Mononuclear cell (primary cell): ENCODE measurements at regions not wholly inside any gene's neighbourhood (a gene's known extent, or its start where the extent isn't known, plus 50 kb on each side); places are given as distances from the start of the nearest gene placed in this dataset.

Experiments used
- H3K27me3 ChIP-seq: 2 replicates; pipeline ENCODE4 v1.6.0; 2011; ENCODE audit warnings: low read length, control low read depth; ENCODE audit not compliant: insufficient read depth
- H3K4me1 ChIP-seq: 2 replicates; pipeline ENCODE4 v1.5.1; 2011; ENCODE audit warnings: mild to moderate bottlenecking, low read length, control low read depth; ENCODE audit not compliant: insufficient read depth
- H3K4me3 ChIP-seq: 2 replicates; pipeline ENCODE4 v1.5.1; 2011; ENCODE audit warnings: mild to moderate bottlenecking, low read length, moderate library complexity
- H3K9me3 ChIP-seq: 2 replicates; pipeline ENCODE4 v1.5.1; 2011; ENCODE audit warnings: low read depth, mild to moderate bottlenecking, control low read depth, low read length

- Histone ChIP-seq H3K4me1 (no peaks in the 10 kb centered on the region), H3K4me3 (no peak overlapping the region), H3K9me3 (no peaks in the 10 kb centered on the region), H3K27me3 (no peaks in the 10 kb centered on the region)
These were observed 535.1 kb downstream of the SOX2 start for GRCh38 chr3:182246870-182247269.

GRCh38 chr3:182248349-182248880 lies 536.7 kb downstream of the SOX2 start:
- H3K27me3 ChIP-seq: no peaks in the 10 kb centered on the region
- no peaks in the 10 kb centered on the region for H3K4me1 ChIP-seq

GRCh38 chr3:182252802-182253201 lies 540.5 kb upstream of the ATP11B start:
- no peaks in the 10 kb centered on the region for H3K9me3 ChIP-seq
- H3K27me3 ChIP-seq: no peaks in the 10 kb centered on the region
- H3K4me1 ChIP-seq: no peaks in the 10 kb centered on the region
- no peak overlapping the region for H3K4me3 ChIP-seq

More at GRCh38 chr3:182248349-182248880, 536.7 kb downstream of the SOX2 start:
- H3K4me3 ChIP-seq: no peak overlapping the region
- no peaks in the 10 kb centered on the region for H3K9me3 ChIP-seq

- Histone ChIP-seq H3K4me1 (no peaks in the 10 kb centered on the region), H3K27me3 (peaks cover 10% of the 10 kb centered on the region), H3K9me3 (no peaks in the 10 kb centered on the region), H3K4me3 (no peak overlapping the region)
These were observed 538.1 kb upstream of the ATP11B start for GRCh38 chr3:182255158-182255557.

- H3K4me3 ChIP-seq: no peak overlapping the region
These were observed 535.9 kb upstream of the ATP11B start for GRCh38 chr3:182257361-182257760.

GRCh38 chr3:182258538-182259177 lies 534.6 kb upstream of the ATP11B start:
- peaks cover 11% of the 10 kb centered on the region for H3K27me3 ChIP-seq
- H3K4me3 ChIP-seq: no peak overlapping the region
- H3K9me3 ChIP-seq: no peaks in the 10 kb centered on the region
- H3K4me1 ChIP-seq: no peaks in the 10 kb centered on the region

More at GRCh38 chr3:182257361-182257760, 535.9 kb upstream of the ATP11B start:
- Histone ChIP-seq H3K27me3 (peaks cover 11% of the 10 kb centered on the region), H3K9me3 (no peaks in the 10 kb centered on the region), H3K4me1 (no peaks in the 10 kb centered on the region)

- Histone ChIP-seq H3K27me3 (peaks cover 11% of the 10 kb centered on the region), H3K9me3 (no peaks in the 10 kb centered on the region), H3K4me3 (no peak overlapping the region), H3K4me1 (no peaks in the 10 kb centered on the region)
These were observed 533.7 kb upstream of the ATP11B start for GRCh38 chr3:182259579-182259978.

GRCh38 chr3:182261041-182261440 lies 532.3 kb upstream of the ATP11B start:
- no peaks in the 10 kb centered on the region for H3K4me1 ChIP-seq
- H3K4me3 ChIP-seq: no peak overlapping the region
- peaks cover 11% of the 10 kb centered on the region for H3K27me3 ChIP-seq
- no peaks in the 10 kb centered on the region for H3K9me3 ChIP-seq

GRCh38 chr3:182268711-182269110 lies 524.6 kb upstream of the ATP11B start:
- Histone ChIP-seq H3K4me3 (no peak overlapping the region), H3K4me1 (no peaks in the 10 kb centered on the region), H3K9me3 (no peaks in the 10 kb centered on the region), H3K27me3 (no peaks in the 10 kb centered on the region)

- Histone ChIP-seq H3K4me3 (no peak overlapping the region), H3K4me1 (no peaks in the 10 kb centered on the region)
These were observed 516.8 kb upstream of the ATP11B start for GRCh38 chr3:182276512-182276911.

GRCh38 chr3:182284793-182285192 lies 508.5 kb upstream of the ATP11B start:
- H3K4me3 ChIP-seq: no peak overlapping the region
- H3K9me3 ChIP-seq: no peaks in the 10 kb centered on the region
- no peaks in the 10 kb centered on the region for H3K27me3 ChIP-seq

More at GRCh38 chr3:182276512-182276911, 516.8 kb upstream of the ATP11B start:
- no peaks in the 10 kb centered on the region for H3K27me3 ChIP-seq
- H3K9me3 ChIP-seq: no peaks in the 10 kb centered on the region

GRCh38 chr3:182292591-182292990 lies 500.7 kb upstream of the ATP11B start:
- no peaks in the 10 kb centered on the region for H3K4me1 ChIP-seq
- no peaks in the 10 kb centered on the region for H3K27me3 ChIP-seq
- no peaks in the 10 kb centered on the region for H3K9me3 ChIP-seq
- no peak overlapping the region for H3K4me3 ChIP-seq

More at GRCh38 chr3:182284793-182285192, 508.5 kb upstream of the ATP11B start:
- no peaks in the 10 kb centered on the region for H3K4me1 ChIP-seq

- no peaks in the 10 kb centered on the region for H3K9me3 ChIP-seq
- H3K27me3 ChIP-seq: no peaks in the 10 kb centered on the region
- no peak overlapping the region for H3K4me3 ChIP-seq
- H3K4me1 ChIP-seq: no peaks in the 10 kb centered on the region
These were observed 499.0 kb upstream of the ATP11B start for GRCh38 chr3:182294256-182294655.

- H3K4me3 ChIP-seq: no peak overlapping the region
- no peaks in the 10 kb centered on the region for H3K27me3 ChIP-seq
- no peaks in the 10 kb centered on the region for H3K4me1 ChIP-seq
- H3K9me3 ChIP-seq: no peaks in the 10 kb centered on the region
These were observed 498.6 kb upstream of the ATP11B start for GRCh38 chr3:182294696-182295095.

- H3K27me3 ChIP-seq: peaks cover 2% of the 10 kb centered on the region
- H3K4me3 ChIP-seq: no peak overlapping the region
- no peaks in the 10 kb centered on the region for H3K4me1 ChIP-seq
- H3K9me3 ChIP-seq: no peaks in the 10 kb centered on the region
These were observed 493.0 kb upstream of the ATP11B start for GRCh38 chr3:182300266-182300665.

GRCh38 chr3:182303169-182303568 lies 490.1 kb upstream of the ATP11B start:
- Histone ChIP-seq H3K27me3 (peaks cover 2% of the 10 kb centered on the region), H3K4me1 (no peaks in the 10 kb centered on the region), H3K9me3 (no peaks in the 10 kb centered on the region), H3K4me3 (no peak overlapping the region)
